CD4-positive, alpha-beta T cell (primary cell): ENCODE measurements at regions not wholly inside any gene's neighbourhood (a gene's known extent, or its start where the extent isn't known, plus 50 kb on each side); places are given as distances from the start of the nearest gene placed in this dataset.
A peak's percentile ranks its signal among the peaks of the same experiment; 100 is the strongest.

ENCODE experiments used
- ATAC-seq: fragments of 200-7000 bp; cut with Tn5 transposase; one replicate; pipeline ENCODE4 v1.10.0; 2022; ENCODE audit warnings: mild to moderate bottlenecking; ENCODE audit not compliant: poor library complexity
- CTCF ChIA-PET: fragments of 350-600 bp; sonication (Branson Sonifier 250); formaldehyde crosslinking; loops from one replicate; lab custom pipeline; 2021; ENCODE audit warnings: antibody characterized with exemption, inconsistent platforms; lab: Charles Lee
- POLR2A ChIA-PET: fragments of 350-600 bp; sonication (Branson Sonifier 250); formaldehyde crosslinking; loops from one replicate; lab custom pipeline; 2021; ENCODE audit warnings: antibody characterized with exemption, inconsistent platforms; lab: Charles Lee
- DNase-seq, 14 experiments: peaks; one replicate each; pipeline ENCODE4 v3.0.0-alpha.2; 2013 to 2020; ENCODE audit warnings: mixed read lengths in 2 of 14
- H3K27ac ChIP-seq, 2 donors: one replicate each; pipeline versions ENCODE4 v1.5.1 to v1.7.0; 2013; ENCODE audit warnings: low read length in 2 of 2, low read depth in 1 of 2, mild to moderate bottlenecking in 1 of 2
- H3K27me3 ChIP-seq, 2 experiments: 1 replicate in 1 of 2; 2 replicates in 1 of 2; pipeline versions ENCODE4 v1.6.1 to v1.7.0; 2013; ENCODE audit warnings: low read length in 2 of 2, control low read depth in 1 of 2, mild to moderate bottlenecking in 1 of 2, moderate library complexity in 1 of 2; ENCODE audit not compliant: insufficient read depth in 2 of 2, control insufficient read depth in 1 of 2
- H3K36me3 ChIP-seq: one replicate; pipeline ENCODE4 v1.6.1; 2013; ENCODE audit warnings: low read length, control low read depth; ENCODE audit not compliant: insufficient read depth
- H3K4me1 ChIP-seq: one replicate; pipeline ENCODE4 v1.6.1; 2013; ENCODE audit warnings: low read length, control low read depth; ENCODE audit not compliant: insufficient read depth
- H3K4me3 ChIP-seq: one replicate; pipeline ENCODE4 v1.5.1; 2013; ENCODE audit warnings: mild to moderate bottlenecking, low read length, moderate library complexity
- H3K9me3 ChIP-seq, 2 experiments: 1 replicate in 1 of 2; 2 replicates in 1 of 2; pipeline versions ENCODE4 v1.6.1 to v1.7.0; 2013; ENCODE audit warnings: low read length in 2 of 2, mild to moderate bottlenecking in 2 of 2, control low read depth in 1 of 2, moderate library complexity in 1 of 2; ENCODE audit not compliant: control insufficient read depth in 1 of 2, insufficient read depth in 1 of 2
- H3K27ac Mint-ChIP-seq: one replicate; pipeline ENCODE4 v1.8.0; 2020; ENCODE audit warnings: mixed read lengths
- H3K27me3 Mint-ChIP-seq: one replicate; pipeline ENCODE4 v1.8.0; 2021; ENCODE audit warnings: mixed read lengths
- H3K36me3 Mint-ChIP-seq: one replicate; pipeline ENCODE4 v1.8.0; 2021; ENCODE audit warnings: low read depth, mixed read lengths
- H3K4me1 Mint-ChIP-seq: one replicate; pipeline ENCODE4 v1.8.0; 2021; ENCODE audit warnings: low read depth, mixed read lengths
- H3K4me3 Mint-ChIP-seq: one replicate; pipeline ENCODE4 v1.8.0; 2020; ENCODE audit warnings: mild to moderate bottlenecking, mixed read lengths
- H3K9me3 Mint-ChIP-seq: one replicate; pipeline ENCODE4 v1.8.0; 2020; ENCODE audit warnings: mixed read lengths
- CTCF ChIP-seq: fragments of 200-600 bp; IDR thresholded peaks from one replicate; pipeline ENCODE4 v1.8.0; 2022; ENCODE audit warnings: antibody characterized with exemption, mild to moderate bottlenecking
- intact Hi-C, 2 experiments: fragments of 100-400 bp; cut with DNase I in 1 of 2; cut with micrococcal nuclease in 1 of 2; formaldehyde crosslinking; loops; one replicate each; pipeline versions ENCODE4 v1.15.1 to v1.9.0; 2023 to 2025; cut with DNase I, micrococcal nuclease

- ATAC-seq (no peak), DNase-seq (no peak)
- TF ChIP-seq CTCF: no peak
- Histone ChIP-seq H3K36me3 (no peaks in the 10 kb centered on the region), H3K4me3 (no peak overlapping the region), H3K27ac (no peak overlapping the region), H3K9me3 (no peaks in the 10 kb centered on the region), H3K4me1 (no peaks in the 10 kb centered on the region), H3K27me3 (peaks cover 27 to 40% of the 10 kb centered on the region in 2 experiments)
- Mint-ChIP-seq H3K4me1 (no peaks in the 10 kb centered on the region), H3K36me3 (no peaks in the 10 kb centered on the region), H3K4me3 (no peak overlapping the region), H3K27ac (no peak overlapping the region), H3K9me3 (no peaks in the 10 kb centered on the region), H3K27me3 (peaks cover 69% of the 10 kb centered on the region)
- CTCF ChIA-PET: no interaction called here
- POLR2A ChIA-PET: no interaction called here
- intact Hi-C loops: loop anchor here in 1 of 2 experiments (5.0 kb wide), 1 partner anchor 465 kb away; no protein-coding TSS in a partner anchor
These were observed 471.5 kb downstream of the PTPRU start for GRCh38 chr1:29707796-29708195.

DNA sequence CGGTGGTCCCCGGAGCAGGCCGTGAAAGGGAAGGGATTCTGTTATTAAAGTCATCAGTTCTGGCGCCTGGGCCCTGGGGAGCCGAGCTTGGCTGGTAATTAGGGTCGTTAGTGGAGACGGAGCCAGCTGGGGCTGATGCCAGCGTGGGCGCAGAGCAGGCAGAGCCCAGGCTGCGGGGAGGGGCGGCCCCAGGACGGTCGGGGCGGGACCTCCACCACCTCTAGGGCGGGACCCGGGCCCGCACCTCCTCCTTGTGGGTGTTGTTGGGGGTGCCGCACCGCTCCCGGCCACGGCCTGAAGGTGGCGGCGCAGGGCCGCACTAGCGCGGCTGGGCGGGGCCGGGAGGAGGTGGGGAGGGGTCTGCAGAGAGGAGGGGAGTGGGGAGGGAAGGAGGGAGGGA, 470.6 kb downstream of the PTPRU start:
- Mint-ChIP-seq H3K36me3 (no peaks in the 10 kb centered on the region), H3K27ac (no peak overlapping the region), H3K4me1 (no peaks in the 10 kb centered on the region), H3K9me3 (no peaks in the 10 kb centered on the region), H3K27me3 (peaks cover 64% of the 10 kb centered on the region), H3K4me3 (no peak overlapping the region)
- no peak overlapping the region for H3K27ac ChIP-seq
- H3K27me3 ChIP-seq: peaks cover 27 to 37% of the 10 kb centered on the region in 2 experiments
- no peak for TF ChIP-seq CTCF
- H3K4me3 ChIP-seq: no peak overlapping the region
- no peaks in the 10 kb centered on the region for H3K4me1 ChIP-seq
- intact Hi-C loops: loop anchor here in 1 of 2 experiments (5.0 kb wide), 1 partner anchor 465 kb away; no protein-coding TSS in a partner anchor
- DNase-seq (peak in 3 of 14 experiments; percentile 5 to 23 (median 13)), ATAC-seq (peak; percentile 59)
- no peaks in the 10 kb centered on the region for H3K9me3 ChIP-seq
- ChIA-PET CTCF (no interaction called here), POLR2A (no interaction called here)
- no peaks in the 10 kb centered on the region for H3K36me3 ChIP-seq

DNA sequence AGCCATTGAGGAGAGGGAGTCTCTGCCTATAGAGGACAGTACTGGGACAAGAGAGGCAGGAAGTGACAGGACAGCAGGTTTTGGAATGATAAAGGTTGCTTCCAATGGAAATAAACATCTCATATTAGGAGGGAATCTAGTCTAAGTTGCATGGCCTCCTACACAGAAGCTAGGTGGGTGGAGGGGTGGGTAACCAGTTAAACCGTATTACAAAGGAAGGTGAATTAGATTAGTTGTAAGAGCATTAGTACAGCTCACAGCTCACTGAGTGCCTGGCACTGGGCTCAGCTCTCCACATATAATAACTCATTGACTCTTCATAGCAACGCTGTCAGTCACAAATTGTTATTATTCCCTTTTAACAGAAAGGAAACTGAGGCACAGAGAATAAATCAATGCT, 468.1 kb downstream of the PTPRU start:
- H3K4me3 ChIP-seq: no peak overlapping the region
- H3K4me3 Mint-ChIP-seq: no peak overlapping the region
- ATAC-seq (no peak), DNase-seq (no peak)
- no peaks in the 10 kb centered on the region for H3K36me3 ChIP-seq
- intact Hi-C loops: no loop called here
- H3K27me3 Mint-ChIP-seq: peaks cover 58% of the 10 kb centered on the region
- no peaks in the 10 kb centered on the region for H3K4me1 ChIP-seq
- H3K27me3 ChIP-seq: peaks cover 25 to 33% of the 10 kb centered on the region in 2 experiments
- H3K36me3 Mint-ChIP-seq: no peaks in the 10 kb centered on the region
- no peak overlapping the region for H3K27ac ChIP-seq
- H3K9me3 Mint-ChIP-seq: no peaks in the 10 kb centered on the region
- CTCF ChIA-PET: no interaction called here
- no peaks in the 10 kb centered on the region for H3K4me1 Mint-ChIP-seq
- no peak overlapping the region for H3K27ac Mint-ChIP-seq
- no peaks in the 10 kb centered on the region for H3K9me3 ChIP-seq
- no peak for TF ChIP-seq CTCF
- POLR2A ChIA-PET: no interaction called here
